ENCODE measurements at regions not wholly inside any gene's neighbourhood (a gene's known extent, or its start where the extent isn't known, plus 50 kb on each side); places are given as distances from the start of the nearest gene placed in this dataset.

- TF ChIP-seq, protein P1, sequence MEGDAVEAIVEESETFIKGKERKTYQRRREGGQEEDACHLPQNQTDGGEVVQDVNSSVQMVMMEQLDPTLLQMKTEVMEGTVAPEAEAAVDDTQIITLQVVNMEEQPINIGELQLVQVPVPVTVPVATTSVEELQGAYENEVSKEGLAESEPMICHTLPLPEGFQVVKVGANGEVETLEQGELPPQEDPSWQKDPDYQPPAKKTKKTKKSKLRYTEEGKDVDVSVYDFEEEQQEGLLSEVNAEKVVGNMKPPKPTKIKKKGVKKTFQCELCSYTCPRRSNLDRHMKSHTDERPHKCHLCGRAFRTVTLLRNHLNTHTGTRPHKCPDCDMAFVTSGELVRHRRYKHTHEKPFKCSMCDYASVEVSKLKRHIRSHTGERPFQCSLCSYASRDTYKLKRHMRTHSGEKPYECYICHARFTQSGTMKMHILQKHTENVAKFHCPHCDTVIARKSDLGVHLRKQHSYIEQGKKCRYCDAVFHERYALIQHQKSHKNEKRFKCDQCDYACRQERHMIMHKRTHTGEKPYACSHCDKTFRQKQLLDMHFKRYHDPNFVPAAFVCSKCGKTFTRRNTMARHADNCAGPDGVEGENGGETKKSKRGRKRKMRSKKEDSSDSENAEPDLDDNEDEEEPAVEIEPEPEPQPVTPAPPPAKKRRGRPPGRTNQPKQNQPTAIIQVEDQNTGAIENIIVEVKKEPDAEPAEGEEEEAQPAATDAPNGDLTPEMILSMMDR (IDR thresholded peaks at IDR 0.05) = no peak
- no peak for TF ChIP-seq POLR2A (IDR thresholded peaks at IDR 0.05)
Measured at GRCh38 chr2:237196409-237196808, 110.7 kb downstream of the COPS8 start.

Measured in transverse colon (tissue), 3 donors.